ENCODE measurements at regions not wholly inside any gene's neighbourhood (a gene's known extent, or its start where the extent isn't known, plus 50 kb on each side); places are given as distances from the start of the nearest gene placed in this dataset.

- H3K4me3 ChIP-seq (ENCODE audit: low read depth, low read length), result no peak overlapping the region
- no peak for DNase-seq (ENCODE audit: low read depth)
- no peak for TF ChIP-seq CTCF (conservative IDR thresholded peaks at IDR 0.05; ENCODE audit: low read depth, low read length)
Measured at GRCh38 chr1:115400891-115401290, 62.8 kb upstream of the NGF start.

- TF ChIP-seq CTCF (conservative IDR thresholded peaks at IDR 0.05; ENCODE audit: low read depth, low read length), result no peak
- no peak overlapping the region for H3K4me3 ChIP-seq (ENCODE audit: low read depth, low read length)
- DNase-seq (ENCODE audit: low read depth), result no peak
Measured at GRCh38 chr1:115400426-115400825, 62.4 kb upstream of the NGF start.

GRCh38 chr1:115398745-115399144 lies 60.7 kb upstream of the NGF start:
- no peak overlapping the region for H3K4me3 ChIP-seq (ENCODE audit: low read depth, low read length)
- no peak for DNase-seq (ENCODE audit: low read depth)
- no peak for TF ChIP-seq CTCF (conservative IDR thresholded peaks at IDR 0.05; ENCODE audit: low read depth, low read length)

Measured in choroid plexus epithelial cell (primary cell).